Esophagus squamous epithelium (tissue), 4 donors: ENCODE measurements at regions not wholly inside any gene's neighbourhood (a gene's known extent, or its start where the extent isn't known, plus 50 kb on each side); places are given as distances from the start of the nearest gene placed in this dataset.

Experiments used
- CTCF ChIP-seq, 6 experiments: fragments of 450-650 bp in 4 of 6; fragments of 200-600 bp in 2 of 6; sonication (generic) in 2 of 6; IDR thresholded peaks; one replicate each; pipeline ENCODE4 v1.5.1; 2016 to 2019; ENCODE audit warnings: antibody characterized with exemption in 6 of 6, mild to moderate bottlenecking in 4 of 6, moderate library complexity in 4 of 6
- POLR2A ChIP-seq, 4 donors: fragments of 450-650 bp; IDR thresholded peaks; one replicate each; pipeline ENCODE4 v1.6.1; 2017; ENCODE audit warnings: antibody characterized with exemption in 4 of 4, mild to moderate bottlenecking in 4 of 4, moderate library complexity in 3 of 4

- no peak for TF ChIP-seq CTCF (IDR thresholded peaks at IDR 0.05)
- TF ChIP-seq POLR2A (IDR thresholded peaks at IDR 0.05): no peak
Observed at GRCh38 chr7:38020121-38020785, 99.8 kb downstream of the EPDR1 start.
